Caco-2 (cell line): ENCODE measurements at regions not wholly inside any gene's neighbourhood (a gene's known extent, or its start where the extent isn't known, plus 50 kb on each side); places are given as distances from the start of the nearest gene placed in this dataset.

ENCODE experiments used
- BruUV-seq: library from RNA; stranded (reverse); fragments of 400-500 nt; replicated peaks from 2 replicates; lab custom pipeline; 2021; lab: Mats Ljungman, UMichigan
- CTCF ChIA-PET: fragments of 300-600 bp; sonication (Branson Sonifier 250); formaldehyde crosslinking; loops from one replicate; lab custom pipeline; 2022; ENCODE audit warnings: antibody characterized with exemption; lab: Charles Lee
- POLR2A ChIA-PET: fragments of 300-600 bp; sonication (Branson Sonifier 250); formaldehyde crosslinking; loops from one replicate; lab custom pipeline; 2022; ENCODE audit warnings: antibody characterized with exemption; lab: Charles Lee
- DNase-seq, 2 experiments: peaks; one replicate each; pipeline versions ENCODE4 v3.0.0 to v3.0.0-alpha.2; 2020 to 2022
- H3K27me3 ChIP-seq: replicated peaks from 2 replicates; pipeline ENCODE4 v1.6.0; 2011; ENCODE audit warnings: low read length; ENCODE audit not compliant: control insufficient read depth, insufficient read depth
- H3K36me3 ChIP-seq: 2 replicates; pipeline ENCODE4 v1.5.1; 2011; ENCODE audit warnings: low read length; ENCODE audit not compliant: control insufficient read depth, insufficient read depth
- H3K4me1 ChIP-seq: fragments of 250-450 bp; sonication (Bioruptor Pico); 2 replicates; pipeline ENCODE4 v1.5.1; 2020; ENCODE audit warnings: mild to moderate bottlenecking
- H3K4me3 ChIP-seq: 2 replicates; pipeline ENCODE4 v1.5.1; 2011; ENCODE audit warnings: low read depth, mild to moderate bottlenecking, control low read depth, low read length
- H3K9me3 ChIP-seq: fragments of 250-450 bp; sonication (Bioruptor Pico); 2 replicates; pipeline ENCODE4 v1.5.1; 2020; ENCODE audit warnings: mild to moderate bottlenecking, moderate library complexity
- H3K27ac Mint-ChIP-seq: one replicate; pipeline ENCODE4 v1.8.0; 2022; ENCODE audit warnings: mixed read lengths; ENCODE audit not compliant: unreplicated experiment
- H3K27me3 Mint-ChIP-seq: one replicate; pipeline ENCODE4 v1.8.0; 2022; ENCODE audit warnings: mixed read lengths; ENCODE audit not compliant: insufficient read depth, unreplicated experiment
- H3K36me3 Mint-ChIP-seq: one replicate; pipeline ENCODE4 v1.8.0; 2022; ENCODE audit warnings: mild to moderate bottlenecking, mixed read lengths; ENCODE audit not compliant: insufficient read depth, unreplicated experiment
- H3K4me1 Mint-ChIP-seq: one replicate; pipeline ENCODE4 v1.8.0; 2022; ENCODE audit warnings: low read depth, mixed read lengths; ENCODE audit not compliant: unreplicated experiment
- H3K4me3 Mint-ChIP-seq: one replicate; pipeline ENCODE4 v1.8.0; 2022; ENCODE audit warnings: mild to moderate bottlenecking, moderate library complexity, mixed read lengths; ENCODE audit not compliant: unreplicated experiment
- H3K9me3 Mint-ChIP-seq: one replicate; pipeline ENCODE4 v1.8.0; 2022; ENCODE audit warnings: mixed read lengths; ENCODE audit not compliant: unreplicated experiment
- CTCF ChIP-seq, 2 experiments: fragments of 200-600 bp in 1 of 2; IDR thresholded peaks; 1 replicate in 1 of 2; 2 replicates in 1 of 2; pipeline versions ENCODE4 v1.5.1 to v1.8.0; 2011 to 2022; ENCODE audit warnings: antibody characterized with exemption in 1 of 2, control low read depth in 1 of 2, inconsistent platforms in 1 of 2, low read depth in 1 of 2, low read length in 1 of 2, mild to moderate bottlenecking in 1 of 2, moderate library complexity in 1 of 2; ENCODE audit not compliant: insufficient read depth in 1 of 2, severe bottlenecking in 1 of 2, unreplicated experiment in 1 of 2
- intact Hi-C: fragments of 100-400 bp; cut with micrococcal nuclease; formaldehyde crosslinking; loops from one replicate; pipeline ENCODE4 v1.10.0; 2022; ENCODE audit not compliant: unreplicated experiment

- no peaks in the 10 kb centered on the region for H3K27me3 Mint-ChIP-seq
- no peaks in the 10 kb centered on the region for H3K4me1 ChIP-seq
- intact Hi-C loops, result no loop called here
- no peak overlapping the region for H3K4me3 ChIP-seq
- BruUV-seq, result no TSS peak
- POLR2A ChIA-PET, result interaction anchor here (0.6 kb wide), 1 partner anchor 877 kb away, joined by 3 read pairs; no protein-coding TSS in a partner anchor
- H3K27ac Mint-ChIP-seq, result no peak overlapping the region
- DNase-seq, result no peak
- H3K9me3 Mint-ChIP-seq, result no peaks in the 10 kb centered on the region
- H3K4me3 Mint-ChIP-seq, result no peak overlapping the region
- no peaks in the 10 kb centered on the region for H3K36me3 Mint-ChIP-seq
- no peaks in the 10 kb centered on the region for H3K36me3 ChIP-seq
- CTCF ChIA-PET, result no interaction called here
- no peak for TF ChIP-seq CTCF (IDR thresholded peaks at IDR 0.05; ENCODE audit: insufficient read depth in 1 of 2, low read depth in 1 of 2, low read length in 1 of 2, severe bottlenecking in 1 of 2, unreplicated experiment in 1 of 2)
- H3K9me3 ChIP-seq, result peaks cover 6% of the 10 kb centered on the region; the same call in 1 of the 2 replicates
- H3K4me1 Mint-ChIP-seq, result no peaks in the 10 kb centered on the region
- H3K27me3 ChIP-seq, result no peaks in the 10 kb centered on the region
Observed at GRCh38 chr19:28718909-28719308, 494.0 kb downstream of the UQCRFS1 start.

- no peaks in the 10 kb centered on the region for H3K4me1 Mint-ChIP-seq
- intact Hi-C loops, result no loop called here
- no peak for DNase-seq
- no peak overlapping the region for H3K4me3 Mint-ChIP-seq
- Histone ChIP-seq H3K27me3 (no peaks in the 10 kb centered on the region), H3K4me1 (no peaks in the 10 kb centered on the region), H3K4me3 (no peak overlapping the region), H3K9me3 (peaks cover 6% of the 10 kb centered on the region; the same call in 1 of the 2 replicates), H3K36me3 (no peaks in the 10 kb centered on the region)
- no peak overlapping the region for H3K27ac Mint-ChIP-seq
- no peaks in the 10 kb centered on the region for H3K27me3 Mint-ChIP-seq
- no peaks in the 10 kb centered on the region for H3K36me3 Mint-ChIP-seq
- BruUV-seq, result no TSS peak
- no peak for TF ChIP-seq CTCF (IDR thresholded peaks at IDR 0.05; ENCODE audit: insufficient read depth in 1 of 2, low read depth in 1 of 2, low read length in 1 of 2, severe bottlenecking in 1 of 2, unreplicated experiment in 1 of 2)
- CTCF ChIA-PET, result no interaction called here
- no peaks in the 10 kb centered on the region for H3K9me3 Mint-ChIP-seq
- POLR2A ChIA-PET, result no interaction called here
Observed at GRCh38 chr19:28715157-28715556, 497.8 kb downstream of the UQCRFS1 start.

GRCh38 chr19:28711411-28711810 is 501.5 kb downstream of the UQCRFS1 start:
- H3K36me3 ChIP-seq, result no peaks in the 10 kb centered on the region
- H3K36me3 Mint-ChIP-seq, result no peaks in the 10 kb centered on the region
- ChIA-PET POLR2A (no interaction called here), CTCF (no interaction called here)
- H3K4me1 Mint-ChIP-seq, result no peaks in the 10 kb centered on the region
- H3K4me1 ChIP-seq, result no peaks in the 10 kb centered on the region
- peaks cover 4% of the 10 kb centered on the region for H3K9me3 Mint-ChIP-seq
- no peak for DNase-seq
- H3K27me3 ChIP-seq, result no peaks in the 10 kb centered on the region
- BruUV-seq, result no TSS peak
- intact Hi-C loops, result loop anchor here (2.0 kb wide), 1 partner anchor 387 kb away; no protein-coding TSS in a partner anchor
- H3K27me3 Mint-ChIP-seq, result no peaks in the 10 kb centered on the region
- no peak overlapping the region for H3K27ac Mint-ChIP-seq
- H3K4me3 ChIP-seq, result no peak overlapping the region
- TF ChIP-seq CTCF (IDR thresholded peaks at IDR 0.05; ENCODE audit: insufficient read depth in 1 of 2, low read depth in 1 of 2, low read length in 1 of 2, severe bottlenecking in 1 of 2, unreplicated experiment in 1 of 2), result no peak
- no peak overlapping the region for H3K4me3 Mint-ChIP-seq
- no peaks in the 10 kb centered on the region for H3K9me3 ChIP-seq
